Astrocyte of the spinal cord (primary cell): ENCODE measurements at regions not wholly inside any gene's neighbourhood (a gene's known extent, or its start where the extent isn't known, plus 50 kb on each side); places are given as distances from the start of the nearest gene placed in this dataset.

Experiments used
- DNase-seq: peaks from one replicate; pipeline ENCODE4 v3.0.0; 2011; ENCODE audit warnings: low read depth, low spot score
- H3K4me3 ChIP-seq: 2 replicates; pipeline ENCODE4 v1.5.1; 2011; ENCODE audit warnings: low read depth, mild to moderate bottlenecking, low read length, moderate library complexity
- CTCF ChIP-seq: IDR thresholded peaks from 2 replicates; pipeline ENCODE4 v1.5.1; 2012; ENCODE audit warnings: low read depth, mild to moderate bottlenecking, low read length, inconsistent platforms
- in situ Hi-C: cut with HindIII; loops from 2 replicates; pipeline ENCODE4 v1.10.0; 2017; ENCODE audit warnings: low sequenced_read_pairs

GRCh38 chr4:124409044-124409443 lies 303.5 kb downstream of the ANKRD50 start:
- no peak for TF ChIP-seq CTCF
- peak; percentile 57 for DNase-seq
- in situ Hi-C loops, result no loop called here

DNA sequence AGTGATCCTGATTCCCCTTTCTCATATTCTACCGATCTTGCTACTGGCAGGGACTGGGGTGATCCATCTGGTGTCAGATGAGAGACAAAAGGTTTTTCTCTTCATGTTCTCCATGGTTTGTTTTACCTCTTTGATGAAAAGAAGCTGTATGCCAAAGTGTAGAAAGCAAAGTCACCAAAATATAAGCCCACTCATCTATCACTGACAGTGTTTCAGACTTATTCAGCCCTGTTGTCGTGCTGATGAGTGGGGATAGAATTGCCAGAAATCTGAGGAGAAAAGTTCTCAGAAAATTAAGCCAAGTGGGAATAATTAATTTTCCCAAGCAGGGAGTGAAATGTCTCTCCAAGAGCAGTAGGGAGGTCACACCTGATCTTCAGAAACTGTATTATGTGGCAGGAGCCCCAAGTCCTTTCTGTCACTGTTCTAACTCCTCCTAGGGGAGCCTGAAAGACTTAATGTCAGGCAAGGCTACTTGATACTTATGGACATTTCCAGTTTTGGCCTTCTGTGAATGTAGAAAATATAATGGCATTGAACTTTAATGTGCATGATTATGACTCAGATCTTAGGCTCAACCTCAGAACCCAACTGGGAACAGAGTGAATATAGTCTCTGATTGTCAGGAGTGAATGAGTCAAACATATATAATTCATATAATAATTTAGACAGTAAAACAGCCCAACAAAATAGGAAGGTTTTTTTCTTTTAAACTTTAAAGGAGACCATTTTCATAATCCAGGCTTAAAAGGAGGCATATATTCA lies 298.1 kb downstream of the ANKRD50 start:
- in situ Hi-C loops, result no loop called here
- peak; percentile 70 for DNase-seq
- H3K4me3 ChIP-seq, result no peak overlapping the region
- no peak for TF ChIP-seq CTCF

More at GRCh38 chr4:124409044-124409443, 303.5 kb downstream of the ANKRD50 start:
- H3K4me3 ChIP-seq, result no peak overlapping the region

DNA sequence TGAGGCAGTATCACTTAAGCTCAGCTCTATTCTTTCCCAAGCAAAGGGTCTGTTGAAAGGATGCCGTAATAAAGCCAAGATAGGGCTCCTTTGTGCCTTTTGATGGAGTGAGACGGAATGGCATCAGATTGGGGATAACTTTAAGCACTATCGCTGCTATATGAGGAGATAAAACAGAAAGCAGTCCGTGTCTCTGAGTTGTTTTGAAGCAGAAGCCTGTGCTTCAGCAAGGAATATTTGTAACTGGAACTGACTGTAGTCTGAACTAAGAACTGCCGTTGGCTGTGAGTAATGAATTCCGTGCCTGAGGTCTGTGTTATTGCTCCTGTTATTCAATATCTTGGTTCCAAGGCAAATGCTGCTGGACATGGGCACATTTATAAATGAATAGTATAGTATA lies 297.4 kb downstream of the ANKRD50 start:
- DNase-seq, result peak; percentile 74
- in situ Hi-C loops, result no loop called here
- peak overlapping the region; percentile 18 for H3K4me3 ChIP-seq
- TF ChIP-seq CTCF, result no peak

- no peak overlapping the region for H3K4me3 ChIP-seq
- no peak for TF ChIP-seq CTCF
- in situ Hi-C loops, result no loop called here
- DNase-seq, result no peak
These were observed 295.2 kb downstream of the ANKRD50 start for GRCh38 chr4:124417371-124417770.

DNA sequence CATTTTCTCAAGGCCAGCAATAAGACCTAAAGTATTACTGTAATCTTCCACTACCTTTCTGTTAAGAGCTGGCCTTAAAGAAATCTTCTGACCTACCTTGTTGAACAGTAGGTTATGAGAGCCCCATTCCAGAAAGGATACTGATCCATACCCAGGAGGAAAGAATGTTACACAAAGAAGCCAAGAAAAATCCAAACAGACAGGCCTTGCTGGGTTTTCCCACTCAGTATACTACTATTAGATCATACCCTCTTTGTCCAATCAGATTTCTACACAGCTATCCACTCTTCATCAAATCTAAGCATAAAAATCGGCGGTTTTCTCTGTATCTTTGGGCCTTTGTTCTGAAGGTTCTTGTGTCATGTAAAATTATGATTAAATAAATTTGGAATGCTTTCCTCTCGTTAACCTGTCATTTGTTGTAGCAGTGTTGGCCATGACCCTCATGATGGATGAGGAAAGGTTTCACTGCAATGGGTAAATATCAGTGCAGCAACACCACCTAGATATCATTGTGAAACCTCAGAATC lies 292.3 kb downstream of the ANKRD50 start:
- no peak for TF ChIP-seq CTCF
- no peak overlapping the region for H3K4me3 ChIP-seq
- in situ Hi-C loops, result no loop called here
- DNase-seq, result no peak

GRCh38 chr4:124423160-124423559 lies 289.4 kb downstream of the ANKRD50 start:
- no peak for TF ChIP-seq CTCF
- peak; percentile 57 for DNase-seq
- in situ Hi-C loops, result no loop called here
- H3K4me3 ChIP-seq, result no peak overlapping the region
